ENCODE measurements at regions not wholly inside any gene's neighbourhood (a gene's known extent, or its start where the extent isn't known, plus 50 kb on each side); places are given as distances from the start of the nearest gene placed in this dataset.

- TF ChIP-seq CTCF (IDR thresholded peaks at IDR 0.05; ENCODE audit: insufficient read depth, low read length) = no peak
- DNase-seq (ENCODE audit: low read depth) = no peak
- no peak overlapping the region for H3K4me3 ChIP-seq (ENCODE audit: low read depth, low read length)
These were observed 212.7 kb upstream of the MKI67 start for GRCh38 chr10:128338951-128339350.

GRCh38 chr10:128339753-128340152, 213.5 kb upstream of the MKI67 start:
- H3K4me3 ChIP-seq (ENCODE audit: low read depth, low read length) = no peak overlapping the region
- DNase-seq (ENCODE audit: low read depth) = no peak
- TF ChIP-seq CTCF (IDR thresholded peaks at IDR 0.05; ENCODE audit: insufficient read depth, low read length) = no peak

GRCh38 chr10:128345353-128345752, 219.1 kb upstream of the MKI67 start:
- no peak for TF ChIP-seq CTCF (IDR thresholded peaks at IDR 0.05; ENCODE audit: insufficient read depth, low read length)
- DNase-seq (ENCODE audit: low read depth) = no peak
- H3K4me3 ChIP-seq (ENCODE audit: low read depth, low read length) = no peak overlapping the region

GRCh38 chr10:128360783-128361182, 234.6 kb upstream of the MKI67 start:
- H3K4me3 ChIP-seq (ENCODE audit: low read depth, low read length) = no peak overlapping the region
- no peak for TF ChIP-seq CTCF (IDR thresholded peaks at IDR 0.05; ENCODE audit: insufficient read depth, low read length)
- no peak for DNase-seq (ENCODE audit: low read depth)

- no peak for TF ChIP-seq CTCF (IDR thresholded peaks at IDR 0.05; ENCODE audit: insufficient read depth, low read length)
- H3K4me3 ChIP-seq (ENCODE audit: low read depth, low read length) = no peak overlapping the region
- no peak for DNase-seq (ENCODE audit: low read depth)
These were observed 235.3 kb upstream of the MKI67 start for GRCh38 chr10:128361487-128361886.

GRCh38 chr10:128362514-128362913, 236.3 kb upstream of the MKI67 start:
- TF ChIP-seq CTCF (IDR thresholded peaks at IDR 0.05; ENCODE audit: insufficient read depth, low read length) = no peak
- H3K4me3 ChIP-seq (ENCODE audit: low read depth, low read length) = no peak overlapping the region
- no peak for DNase-seq (ENCODE audit: low read depth)

GRCh38 chr10:128364631-128365030, 238.4 kb upstream of the MKI67 start:
- no peak overlapping the region for H3K4me3 ChIP-seq (ENCODE audit: low read depth, low read length)
- no peak for DNase-seq (ENCODE audit: low read depth)
- no peak for TF ChIP-seq CTCF (IDR thresholded peaks at IDR 0.05; ENCODE audit: insufficient read depth, low read length)

All from fibroblast of the aortic adventitia (primary cell).